ENCODE measurements at regions not wholly inside any gene's neighbourhood (a gene's known extent, or its start where the extent isn't known, plus 50 kb on each side); places are given as distances from the start of the nearest gene placed in this dataset.
A peak's percentile ranks its signal among the peaks of the same experiment; 100 is the strongest.

- Histone ChIP-seq H3K4me1 (no peaks in the 10 kb centered on the region), H3K27ac (no peak overlapping the region), H3K27me3 (ENCODE audit: insufficient read depth in 3 of 3, low read length in 2 of 3) (no peaks in the 10 kb centered on the region), H3K4me3 (no peak overlapping the region), H3K9me3 (no peaks in the 10 kb centered on the region), H3K36me3 (ENCODE audit: insufficient read depth in 1 of 2, low read depth in 1 of 2) (no peaks in the 10 kb centered on the region)
- WGBS, 3 donors, result 80 to 92% (median 84%) methylated on average over 3 of the region's 3 CpGs
- DNase-seq (no peak), ATAC-seq (no peak)
- intact Hi-C loops (cut with DNase I), result loop anchor here in 1 of 2 donors (10.0 kb wide), 1 partner anchor 58 kb away; no protein-coding TSS in a partner anchor
- TF ChIP-seq CTCF (IDR thresholded peaks at IDR 0.05), result no peak
Observed at GRCh38 chr11:36996795-36997194, 398.8 kb upstream of the RAG2 start.

GRCh38 chr11:36994208-36994607 lies 396.2 kb upstream of the RAG2 start:
- H3K9me3 ChIP-seq, result no peaks in the 10 kb centered on the region
- no peaks in the 10 kb centered on the region for H3K27me3 ChIP-seq (ENCODE audit: insufficient read depth in 3 of 3, low read length in 2 of 3)
- WGBS, 3 donors, result 60 to 71% (median 61%) methylated on average over 6 of the region's 6 CpGs
- no peak for TF ChIP-seq CTCF (IDR thresholded peaks at IDR 0.05)
- DNase-seq (no peak), ATAC-seq (no peak)
- no peaks in the 10 kb centered on the region for H3K36me3 ChIP-seq (ENCODE audit: insufficient read depth in 1 of 2, low read depth in 1 of 2)
- H3K4me1 ChIP-seq, result no peaks in the 10 kb centered on the region
- H3K4me3 ChIP-seq, result no peak overlapping the region
- no peak overlapping the region for H3K27ac ChIP-seq
- intact Hi-C loops (cut with DNase I), result loop anchor here in 1 of 2 donors (10.0 kb wide), 1 partner anchor 61 kb away; no protein-coding TSS in a partner anchor

GRCh38 chr11:36988556-36988955 lies 390.5 kb upstream of the RAG2 start:
- H3K4me1 ChIP-seq, result no peaks in the 10 kb centered on the region
- H3K9me3 ChIP-seq, result no peaks in the 10 kb centered on the region
- no peak overlapping the region for H3K27ac ChIP-seq
- H3K4me3 ChIP-seq, result no peak overlapping the region
- DNase-seq (no peak), ATAC-seq (no peak)
- no peaks in the 10 kb centered on the region for H3K27me3 ChIP-seq (ENCODE audit: insufficient read depth in 3 of 3, low read length in 2 of 3)
- H3K36me3 ChIP-seq (ENCODE audit: insufficient read depth in 1 of 2, low read depth in 1 of 2), result no peaks in the 10 kb centered on the region
- TF ChIP-seq CTCF (IDR thresholded peaks at IDR 0.05), result no peak
- WGBS, 3 donors, result 91 to 100% (median 94%) methylated on average over 1 of the region's 1 CpG
- intact Hi-C loops (cut with DNase I), result no loop called here

GRCh38 chr11:36985562-36985961 lies 387.5 kb upstream of the RAG2 start:
- DNase-seq, result no peak
- Histone ChIP-seq H3K9me3 (no peaks in the 10 kb centered on the region), H3K4me1 (no peaks in the 10 kb centered on the region), H3K27me3 (ENCODE audit: insufficient read depth in 3 of 3, low read length in 2 of 3) (no peaks in the 10 kb centered on the region), H3K4me3 (no peak overlapping the region), H3K36me3 (ENCODE audit: insufficient read depth in 1 of 2, low read depth in 1 of 2) (no peaks in the 10 kb centered on the region), H3K27ac (no peak overlapping the region)
- intact Hi-C loops (cut with DNase I), result no loop called here
- no peak for TF ChIP-seq CTCF (IDR thresholded peaks at IDR 0.05)
- ATAC-seq, result no peak
- 81 to 83% (median 83%) methylated on average over 3 of the region's 3 CpGs for WGBS, 3 donors

GRCh38 chr11:36976741-36977140 lies 378.7 kb upstream of the RAG2 start:
- peak in 1 of 2 donors; percentile 16 for DNase-seq
- no peaks in the 10 kb centered on the region for H3K27me3 ChIP-seq (ENCODE audit: insufficient read depth in 3 of 3, low read length in 2 of 3)
- no peaks in the 10 kb centered on the region for H3K9me3 ChIP-seq
- no peaks in the 10 kb centered on the region for H3K4me1 ChIP-seq
- no peak for TF ChIP-seq CTCF (IDR thresholded peaks at IDR 0.05)
- no peak overlapping the region for H3K4me3 ChIP-seq
- no peaks in the 10 kb centered on the region for H3K36me3 ChIP-seq (ENCODE audit: insufficient read depth in 1 of 2, low read depth in 1 of 2)
- no peak for ATAC-seq
- intact Hi-C loops (cut with DNase I), result no loop called here
- 15 to 34% (median 20%) methylated on average over 2 of the region's 2 CpGs for WGBS, 3 donors
- H3K27ac ChIP-seq, result no peak overlapping the region

Data from psoas muscle (tissue), 7 donors.